Calu3 (cell line): ENCODE measurements at regions not wholly inside any gene's neighbourhood (a gene's known extent, or its start where the extent isn't known, plus 50 kb on each side); places are given as distances from the start of the nearest gene placed in this dataset.
"Not testable (repeated sequence)": the region's sequence is repeated elsewhere in the genome, so short reads cannot be mapped to it uniquely, and the experiment has no call there.

Experiments used
- BruUV-seq: library from RNA; stranded (reverse); fragments of 400-500 nt; replicated peaks from 2 replicates; lab custom pipeline; 2021; lab: Mats Ljungman, UMichigan
- CTCF ChIA-PET: fragments of 300-600 bp; sonication (Branson Sonifier 250); formaldehyde crosslinking; loops from one replicate; lab custom pipeline; 2022; ENCODE audit warnings: antibody characterized with exemption; lab: Charles Lee
- DNase-seq: peaks from one replicate; pipeline ENCODE4 v3.0.0; 2022
- H3K27ac Mint-ChIP-seq: one replicate; pipeline ENCODE4 v1.8.0; 2022; ENCODE audit warnings: mixed read lengths; ENCODE audit not compliant: unreplicated experiment
- H3K27me3 Mint-ChIP-seq: one replicate; pipeline ENCODE4 v1.8.0; 2022; ENCODE audit warnings: mixed read lengths; ENCODE audit not compliant: unreplicated experiment
- H3K36me3 Mint-ChIP-seq: one replicate; pipeline ENCODE4 v1.8.0; 2022; ENCODE audit warnings: mild to moderate bottlenecking, moderate library complexity, mixed read lengths; ENCODE audit not compliant: insufficient read depth, unreplicated experiment
- H3K4me1 Mint-ChIP-seq: one replicate; pipeline ENCODE4 v1.8.0; 2022; ENCODE audit warnings: mild to moderate bottlenecking, low read depth, mixed read lengths; ENCODE audit not compliant: unreplicated experiment
- H3K4me3 Mint-ChIP-seq: one replicate; pipeline ENCODE4 v1.8.0; 2022; ENCODE audit warnings: mild to moderate bottlenecking, low read depth, moderate library complexity, mixed read lengths; ENCODE audit not compliant: unreplicated experiment
- H3K9me3 Mint-ChIP-seq: one replicate; pipeline ENCODE4 v1.8.0; 2022; ENCODE audit warnings: low read depth, mixed read lengths; ENCODE audit not compliant: unreplicated experiment
- CTCF ChIP-seq: fragments of 200-600 bp; IDR thresholded peaks from one replicate; pipeline ENCODE4 v1.8.0; 2022; ENCODE audit warnings: antibody characterized with exemption; ENCODE audit not compliant: unreplicated experiment
- intact Hi-C: fragments of 100-400 bp; cut with micrococcal nuclease; formaldehyde crosslinking; loops from one replicate; pipeline ENCODE4 v1.10.0; 2022; ENCODE audit not compliant: unreplicated experiment

GRCh38 chr11:81241672-81242275 lies 1491.9 kb downstream of the FAM181B start:
- intact Hi-C loops, result no loop called here
- no peak for TF ChIP-seq CTCF
- BruUV-seq, result no TSS peak
- CTCF ChIA-PET, result no interaction called here
- H3K4me3 Mint-ChIP-seq, result no peak overlapping the region
- no peaks in the 10 kb centered on the region for H3K4me1 Mint-ChIP-seq
- H3K9me3 Mint-ChIP-seq, result peaks cover 9% of the 10 kb centered on the region
- no peak overlapping the region for H3K27ac Mint-ChIP-seq
- no peaks in the 10 kb centered on the region for H3K27me3 Mint-ChIP-seq
- DNase-seq, result no peak
- H3K36me3 Mint-ChIP-seq, result no peaks in the 10 kb centered on the region

- Mint-ChIP-seq H3K27me3 (no peaks in the 10 kb centered on the region), H3K4me1 (no peaks in the 10 kb centered on the region), H3K27ac (no peak overlapping the region), H3K36me3 (no peaks in the 10 kb centered on the region), H3K4me3 (no peak overlapping the region), H3K9me3 (no peaks in the 10 kb centered on the region)
- no peak for TF ChIP-seq CTCF
- CTCF ChIA-PET, result interaction anchor here (1.0 kb wide), 1 partner anchor 1836 kb away, joined by 4 read pairs; no protein-coding TSS in a partner anchor
- no peak for DNase-seq
- no TSS peak for BruUV-seq
- intact Hi-C loops, result loop anchor here (5.0 kb wide), 1 partner anchor 1530 kb away; no protein-coding TSS in a partner anchor
Measured at GRCh38 chr11:81237139-81237538, 1496.5 kb downstream of the FAM181B start.

GRCh38 chr11:81227409-81227808 lies 1506.3 kb downstream of the FAM181B start:
- BruUV-seq, intact Hi-C loops: not testable (repeated sequence)

GRCh38 chr11:81224396-81224795 lies 1509.3 kb downstream of the FAM181B start:
- no peak overlapping the region for H3K4me3 Mint-ChIP-seq
- H3K27ac Mint-ChIP-seq, result no peak overlapping the region
- no peaks in the 10 kb centered on the region for H3K36me3 Mint-ChIP-seq
- H3K27me3 Mint-ChIP-seq, result no peaks in the 10 kb centered on the region
- no peaks in the 10 kb centered on the region for H3K4me1 Mint-ChIP-seq
- DNase-seq, result no peak
- CTCF ChIA-PET, result no interaction called here
- intact Hi-C loops, result no loop called here
- TF ChIP-seq CTCF, result no peak
- H3K9me3 Mint-ChIP-seq, result peaks cover 5% of the 10 kb centered on the region
- BruUV-seq, result no TSS peak

More at GRCh38 chr11:81227409-81227808, 1506.3 kb downstream of the FAM181B start:
- H3K9me3 Mint-ChIP-seq, H3K4me1 Mint-ChIP-seq, CTCF ChIA-PET, H3K27me3 Mint-ChIP-seq, H3K36me3 Mint-ChIP-seq, H3K4me3 Mint-ChIP-seq, DNase-seq, H3K27ac Mint-ChIP-seq: not testable (repeated sequence)

- CTCF ChIA-PET, result no interaction called here
- peaks cover 5% of the 10 kb centered on the region for H3K9me3 Mint-ChIP-seq
- no peak overlapping the region for H3K4me3 Mint-ChIP-seq
- no peak for TF ChIP-seq CTCF
- intact Hi-C loops, result no loop called here
- H3K36me3 Mint-ChIP-seq, result no peaks in the 10 kb centered on the region
- no peaks in the 10 kb centered on the region for H3K4me1 Mint-ChIP-seq
- DNase-seq, result no peak
- BruUV-seq, result no TSS peak
- H3K27me3 Mint-ChIP-seq, result no peaks in the 10 kb centered on the region
- H3K27ac Mint-ChIP-seq, result no peak overlapping the region
Measured at GRCh38 chr11:81222491-81222890, 1511.2 kb downstream of the FAM181B start.
